GM12864 (cell line): ENCODE measurements at regions not wholly inside any gene's neighbourhood (a gene's known extent, or its start where the extent isn't known, plus 50 kb on each side); places are given as distances from the start of the nearest gene placed in this dataset.

Experiments
- DNase-seq: peaks from one replicate; pipeline ENCODE4 v3.0.0-alpha.2; 2011; ENCODE audit warnings: low read depth
- H3K4me3 ChIP-seq: 2 replicates; pipeline ENCODE4 v1.5.1; 2011; ENCODE audit warnings: mild to moderate bottlenecking, low read depth, low read length, control low read depth
- TF ChIP-seq, protein P1 (sequence below): IDR thresholded peaks from 2 replicates; pipeline ENCODE4 v1.5.1; 2011; ENCODE audit warnings: low read depth, mild to moderate bottlenecking, moderate library complexity, low read length, control low read depth, inconsistent platforms; ENCODE audit errors: missing control alignments

GRCh38 chr4:27911047-27911446 lies 1050.4 kb downstream of the STIM2 start:
- no peak overlapping the region for H3K4me3 ChIP-seq

GRCh38 chr4:27913738-27914137 lies 1053.1 kb downstream of the STIM2 start:
- TF ChIP-seq, protein P1, sequence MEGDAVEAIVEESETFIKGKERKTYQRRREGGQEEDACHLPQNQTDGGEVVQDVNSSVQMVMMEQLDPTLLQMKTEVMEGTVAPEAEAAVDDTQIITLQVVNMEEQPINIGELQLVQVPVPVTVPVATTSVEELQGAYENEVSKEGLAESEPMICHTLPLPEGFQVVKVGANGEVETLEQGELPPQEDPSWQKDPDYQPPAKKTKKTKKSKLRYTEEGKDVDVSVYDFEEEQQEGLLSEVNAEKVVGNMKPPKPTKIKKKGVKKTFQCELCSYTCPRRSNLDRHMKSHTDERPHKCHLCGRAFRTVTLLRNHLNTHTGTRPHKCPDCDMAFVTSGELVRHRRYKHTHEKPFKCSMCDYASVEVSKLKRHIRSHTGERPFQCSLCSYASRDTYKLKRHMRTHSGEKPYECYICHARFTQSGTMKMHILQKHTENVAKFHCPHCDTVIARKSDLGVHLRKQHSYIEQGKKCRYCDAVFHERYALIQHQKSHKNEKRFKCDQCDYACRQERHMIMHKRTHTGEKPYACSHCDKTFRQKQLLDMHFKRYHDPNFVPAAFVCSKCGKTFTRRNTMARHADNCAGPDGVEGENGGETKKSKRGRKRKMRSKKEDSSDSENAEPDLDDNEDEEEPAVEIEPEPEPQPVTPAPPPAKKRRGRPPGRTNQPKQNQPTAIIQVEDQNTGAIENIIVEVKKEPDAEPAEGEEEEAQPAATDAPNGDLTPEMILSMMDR, result no peak
- H3K4me3 ChIP-seq, result no peak overlapping the region
- DNase-seq, result no peak

More at GRCh38 chr4:27911047-27911446, 1050.4 kb downstream of the STIM2 start:
- TF ChIP-seq, protein P1, result no peak
- DNase-seq, result no peak

- no peak for DNase-seq
- TF ChIP-seq, protein P1, result no peak
- H3K4me3 ChIP-seq, result no peak overlapping the region
Measured at GRCh38 chr4:27915822-27916221, 1055.2 kb downstream of the STIM2 start.

GRCh38 chr4:27916452-27917184 lies 1056.0 kb downstream of the STIM2 start:
- DNase-seq, result no peak
- TF ChIP-seq, protein P1, result no peak
- no peak overlapping the region for H3K4me3 ChIP-seq

GRCh38 chr4:27917381-27917780 lies 1056.7 kb downstream of the STIM2 start:
- H3K4me3 ChIP-seq, result no peak overlapping the region
- TF ChIP-seq, protein P1, result no peak
- no peak for DNase-seq

- TF ChIP-seq, protein P1, result no peak
- H3K4me3 ChIP-seq, result no peak overlapping the region
- no peak for DNase-seq
Measured at GRCh38 chr4:27921231-27921630, 1060.6 kb downstream of the STIM2 start.
